ENCODE measurements at regions not wholly inside any gene's neighbourhood (a gene's known extent, or its start where the extent isn't known, plus 50 kb on each side); places are given as distances from the start of the nearest gene placed in this dataset.

- no peak for DNase-seq (ENCODE audit: low spot score)
Measured at GRCh38 chr13:21318891-21319532, 140.1 kb downstream of the ZDHHC20 start.

- no peak for DNase-seq (ENCODE audit: low spot score)
Measured at GRCh38 chr13:21319869-21320641, 139.0 kb downstream of the ZDHHC20 start.

- DNase-seq (ENCODE audit: low spot score) = no peak
Measured at GRCh38 chr13:21320642-21321034, 138.5 kb downstream of the ZDHHC20 start.

- DNase-seq (ENCODE audit: low spot score) = no peak
Measured at GRCh38 chr13:21321269-21321668, 137.8 kb downstream of the ZDHHC20 start.

- no peak for DNase-seq (ENCODE audit: low spot score)
Measured at GRCh38 chr13:21322327-21322965, 136.7 kb downstream of the ZDHHC20 start.
